HL-60 (cell line): ENCODE measurements at regions not wholly inside any gene's neighbourhood (a gene's known extent, or its start where the extent isn't known, plus 50 kb on each side); places are given as distances from the start of the nearest gene placed in this dataset.

Source experiments
- CTCF ChIP-seq: IDR thresholded peaks from one replicate; pipeline ENCODE4 v1.5.1; 2011; ENCODE audit warnings: low read length, control low read depth, inconsistent platforms; ENCODE audit not compliant: insufficient read depth
- GABPA ChIP-seq: IDR thresholded peaks from 2 replicates; pipeline ENCODE4 v1.6.1; 2012; ENCODE audit warnings: low read depth
- POLR2AphosphoS5 ChIP-seq: IDR thresholded peaks from 2 replicates; pipeline ENCODE4 v1.6.1; 2012; ENCODE audit warnings: low read depth
- REST ChIP-seq: IDR thresholded peaks from 2 replicates; pipeline ENCODE4 v1.6.1; 2012; ENCODE audit warnings: low read depth; ENCODE audit not compliant: insufficient replicate concordance
- SPI1 ChIP-seq: IDR thresholded peaks from 2 replicates; pipeline ENCODE4 v1.6.1; 2012; ENCODE audit warnings: low read depth, mild to moderate bottlenecking, borderline replicate concordance

- no peak for TF ChIP-seq POLR2AphosphoS5
- TF ChIP-seq CTCF: no peak
- no peak for TF ChIP-seq REST
- no peak for TF ChIP-seq GABPA
- TF ChIP-seq SPI1: no peak
Measured at GRCh38 chr22:22796724-22797123, 90.9 kb upstream of the IGLL5 start.
